Kidney (tissue), 13 donors: ENCODE measurements at regions not wholly inside any gene's neighbourhood (a gene's known extent, or its start where the extent isn't known, plus 50 kb on each side); places are given as distances from the start of the nearest gene placed in this dataset.

Experiments
- DNase-seq, 5 donors: peaks; one replicate each; pipeline ENCODE4 v3.0.0-alpha.2; 2013 to 2020
- FAIRE-seq: peaks from 2 replicates; lab custom pipeline; 2012; peaks lifted over from hg19 to GRCh38; lab: Jason Lieb, UNC
- H3K27ac ChIP-seq, 2 donors: one replicate each; pipeline ENCODE4 v1.7.0; 2013; ENCODE audit warnings: low read depth in 2 of 2, low read length in 2 of 2, inconsistent platforms in 1 of 2
- H3K27me3 ChIP-seq: one replicate; pipeline ENCODE4 v1.7.1; 2013; ENCODE audit warnings: low read length, inconsistent platforms; ENCODE audit not compliant: control insufficient read depth, insufficient read depth
- H3K36me3 ChIP-seq, 3 donors: one replicate each; pipeline versions ENCODE4 v1.7.0 to v1.7.1; 2013; ENCODE audit warnings: low read length in 3 of 3, control low read depth in 1 of 3, inconsistent platforms in 1 of 3; ENCODE audit not compliant: insufficient read depth in 3 of 3, control insufficient read depth in 2 of 3
- H3K4me1 ChIP-seq, 3 donors: one replicate each; pipeline versions ENCODE4 v1.7.0 to v1.7.1; 2013; ENCODE audit warnings: low read length in 3 of 3, inconsistent platforms in 1 of 3, low read depth in 1 of 3; ENCODE audit not compliant: control insufficient read depth in 2 of 3, insufficient read depth in 2 of 3
- H3K4me3 ChIP-seq, 3 donors: one replicate each; pipeline versions ENCODE4 v1.7.0 to v1.8.1; 2013; ENCODE audit warnings: low read length in 3 of 3, control low read depth in 1 of 3, inconsistent platforms in 1 of 3
- H3K9ac ChIP-seq, 3 donors: one replicate each; pipeline versions ENCODE4 v1.7.0 to v1.7.1; 2013; ENCODE audit warnings: low read length in 3 of 3, control low read depth in 1 of 3, inconsistent platforms in 1 of 3
- H3K9me3 ChIP-seq, 3 donors: one replicate each; pipeline versions ENCODE4 v1.7.0 to v1.7.1; 2013; ENCODE audit warnings: low read length in 3 of 3, control low read depth in 1 of 3, inconsistent platforms in 1 of 3; ENCODE audit not compliant: control insufficient read depth in 2 of 3, insufficient read depth in 1 of 3
- CTCF ChIP-seq: IDR thresholded peaks from 3 replicates; pipeline ENCODE4 v1.5.1; 2012; ENCODE audit warnings: mild to moderate bottlenecking, moderate library complexity, borderline replicate concordance; ENCODE audit not compliant: insufficient read depth; ENCODE audit errors: extremely low read depth
- intact Hi-C: fragments of 100-400 bp; cut with DNase I; formaldehyde crosslinking; loops from one replicate; pipeline ENCODE4 v1.11.1; 2022
- donor health status: control.
- donor health status: control.
- donor health status: control.
- donor health status: control.
- donor health status: control.
- donor health status: DM: yes; HTN: yes; CAD: no.
- donor health status: Normal renal cell carcinoma (clear cell type).

GRCh38 chr12:4054630-4055029 lies 181.4 kb upstream of the PARP11 start:
- Histone ChIP-seq H3K27me3 (no peaks in the 10 kb centered on the region), H3K27ac (no peak overlapping the region), H3K9ac (no peak overlapping the region), H3K9me3 (no peaks in the 10 kb centered on the region), H3K36me3 (no peaks in the 10 kb centered on the region), H3K4me1 (no peaks in the 10 kb centered on the region), H3K4me3 (no peak overlapping the region)
- no peak for FAIRE-seq
- no peak for DNase-seq
- TF ChIP-seq CTCF, result no peak
- intact Hi-C loops, result no loop called here

- Histone ChIP-seq H3K27me3 (no peaks in the 10 kb centered on the region), H3K4me3 (no peak overlapping the region), H3K9ac (no peak overlapping the region), H3K4me1 (no peaks in the 10 kb centered on the region), H3K36me3 (no peaks in the 10 kb centered on the region), H3K27ac (no peak overlapping the region), H3K9me3 (no peaks in the 10 kb centered on the region)
- DNase-seq, result no peak
- no peak for FAIRE-seq
- no peak for TF ChIP-seq CTCF
- intact Hi-C loops, result no loop called here
Observed at GRCh38 chr12:4052691-4053090, 179.5 kb upstream of the PARP11 start.

- DNase-seq, result no peak
- intact Hi-C loops, result no loop called here
Observed at GRCh38 chr12:4051596-4051995, 178.4 kb upstream of the PARP11 start.

More at GRCh38 chr12:4051596-4051995, 178.4 kb upstream of the PARP11 start:
- no peaks in the 10 kb centered on the region for H3K36me3 ChIP-seq
- no peaks in the 10 kb centered on the region for H3K27me3 ChIP-seq
- TF ChIP-seq CTCF, result no peak
- no peak overlapping the region for H3K27ac ChIP-seq
- H3K4me3 ChIP-seq, result no peak overlapping the region
- no peaks in the 10 kb centered on the region for H3K4me1 ChIP-seq
- no peak for FAIRE-seq
- no peaks in the 10 kb centered on the region for H3K9me3 ChIP-seq
- H3K9ac ChIP-seq, result no peak overlapping the region
